ENCODE measurements at regions not wholly inside any gene's neighbourhood (a gene's known extent, or its start where the extent isn't known, plus 50 kb on each side); places are given as distances from the start of the nearest gene placed in this dataset.

- TF ChIP-seq CTCF (IDR thresholded peaks at IDR 0.05) (no peak), ZFX (IDR thresholded peaks at IDR 0.05; ENCODE audit: borderline replicate concordance) (no peak)
Measured at GRCh38 chr1:34655206-34655874, 99.5 kb upstream of the GJB5 start.
